Mammary epithelial cell (primary cell): ENCODE measurements at regions not wholly inside any gene's neighbourhood (a gene's known extent, or its start where the extent isn't known, plus 50 kb on each side); places are given as distances from the start of the nearest gene placed in this dataset.

Experiments used
- EZH2 ChIP-seq: IDR thresholded peaks from 2 replicates; pipeline ENCODE4 v1.6.1; 2012; ENCODE audit warnings: low read length, inconsistent platforms, borderline replicate concordance
- TF ChIP-seq, protein P1 (sequence below), 2 donors: IDR thresholded peaks in 1 of 2; conservative IDR thresholded peaks in 1 of 2; 2 replicates each; pipeline ENCODE4 v1.5.1; 2011 to 2012; ENCODE audit warnings: inconsistent platforms in 2 of 2, low read length in 2 of 2, mild to moderate bottlenecking in 2 of 2, control low read depth in 1 of 2, low read depth in 1 of 2; ENCODE audit not compliant: insufficient read depth in 1 of 2; ENCODE audit errors: extremely low read depth in 1 of 2

- TF ChIP-seq, protein P1, sequence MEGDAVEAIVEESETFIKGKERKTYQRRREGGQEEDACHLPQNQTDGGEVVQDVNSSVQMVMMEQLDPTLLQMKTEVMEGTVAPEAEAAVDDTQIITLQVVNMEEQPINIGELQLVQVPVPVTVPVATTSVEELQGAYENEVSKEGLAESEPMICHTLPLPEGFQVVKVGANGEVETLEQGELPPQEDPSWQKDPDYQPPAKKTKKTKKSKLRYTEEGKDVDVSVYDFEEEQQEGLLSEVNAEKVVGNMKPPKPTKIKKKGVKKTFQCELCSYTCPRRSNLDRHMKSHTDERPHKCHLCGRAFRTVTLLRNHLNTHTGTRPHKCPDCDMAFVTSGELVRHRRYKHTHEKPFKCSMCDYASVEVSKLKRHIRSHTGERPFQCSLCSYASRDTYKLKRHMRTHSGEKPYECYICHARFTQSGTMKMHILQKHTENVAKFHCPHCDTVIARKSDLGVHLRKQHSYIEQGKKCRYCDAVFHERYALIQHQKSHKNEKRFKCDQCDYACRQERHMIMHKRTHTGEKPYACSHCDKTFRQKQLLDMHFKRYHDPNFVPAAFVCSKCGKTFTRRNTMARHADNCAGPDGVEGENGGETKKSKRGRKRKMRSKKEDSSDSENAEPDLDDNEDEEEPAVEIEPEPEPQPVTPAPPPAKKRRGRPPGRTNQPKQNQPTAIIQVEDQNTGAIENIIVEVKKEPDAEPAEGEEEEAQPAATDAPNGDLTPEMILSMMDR (conservative IDR thresholded peaks at IDR 0.05 in 1 of 2, IDR thresholded peaks at IDR 0.05 in 1 of 2; ENCODE audit: extremely low read depth in 1 of 2, insufficient read depth in 1 of 2, low read depth in 1 of 2, low read length in 2 of 2) = no peak
- TF ChIP-seq EZH2 = no peak
Measured at GRCh38 chr5:143575286-143575685, 171.8 kb upstream of the NR3C1 start.
